T-helper 1 cell (primary cell): ENCODE measurements at regions not wholly inside any gene's neighbourhood (a gene's known extent, or its start where the extent isn't known, plus 50 kb on each side); places are given as distances from the start of the nearest gene placed in this dataset.

Source experiments
- DNase-seq, 5 donors: peaks; one replicate each; pipeline ENCODE4 v3.0.0-alpha.2; 2012 to 2020

DNA sequence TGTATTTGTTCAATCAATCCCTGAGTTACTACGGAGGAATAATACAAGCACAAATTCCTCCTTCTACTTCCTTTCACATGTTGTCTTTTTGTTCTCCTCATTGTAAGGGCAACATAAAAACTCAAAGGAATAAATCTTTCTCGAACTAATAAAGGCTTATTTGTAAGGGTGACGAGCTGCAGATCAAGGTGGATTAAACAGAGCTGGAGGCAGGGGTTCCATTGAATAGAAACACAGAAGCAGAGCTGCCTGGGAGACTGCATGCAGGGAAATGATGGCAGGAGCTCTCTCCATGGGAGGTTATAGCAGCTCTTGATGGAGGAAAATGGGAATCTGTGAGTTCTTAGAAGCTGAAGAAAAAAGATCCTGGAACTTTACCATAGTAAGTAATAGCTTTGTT lies 160.2 kb downstream of the CYYR1 start:
- DNase-seq, result no peak

DNA sequence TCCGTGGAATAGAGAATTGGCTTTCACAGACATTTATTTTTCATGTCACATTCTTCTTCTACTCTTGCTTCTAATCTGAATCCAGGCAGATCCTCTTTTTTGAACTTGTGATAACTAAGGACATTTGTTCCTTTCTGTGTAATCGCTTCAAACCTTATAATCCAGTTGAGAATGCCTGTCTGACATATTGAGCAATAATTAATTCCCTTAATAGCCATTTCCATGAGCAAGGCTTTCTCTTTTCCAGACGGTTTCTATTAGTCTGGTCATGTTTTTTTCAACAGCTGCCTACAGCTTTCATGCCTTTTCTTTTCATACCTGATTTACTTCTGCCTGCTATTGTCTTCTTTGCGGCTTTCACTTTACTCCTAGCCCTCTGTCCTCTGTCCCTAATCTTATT lies 163.4 kb downstream of the CYYR1 start:
- no peak for DNase-seq

DNA sequence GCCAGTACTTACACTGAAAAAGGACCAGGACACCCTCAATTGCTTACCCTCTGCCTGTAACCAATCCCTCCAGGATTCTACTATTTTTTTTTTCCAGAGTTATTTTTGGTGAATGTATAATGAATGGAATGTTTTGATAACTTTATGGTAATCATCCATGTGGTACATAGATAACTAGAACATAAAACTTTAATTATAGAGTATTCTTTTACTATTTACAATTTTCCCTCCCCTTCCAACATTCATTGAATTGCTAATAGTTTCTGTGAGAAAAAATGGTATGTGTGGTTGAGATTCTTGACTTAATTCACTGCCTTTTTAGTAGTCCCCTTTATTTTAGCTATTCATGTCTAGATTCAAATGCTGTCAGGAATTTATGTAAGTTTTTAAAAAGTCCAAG lies 164.6 kb downstream of the CYYR1 start:
- no peak for DNase-seq

DNA sequence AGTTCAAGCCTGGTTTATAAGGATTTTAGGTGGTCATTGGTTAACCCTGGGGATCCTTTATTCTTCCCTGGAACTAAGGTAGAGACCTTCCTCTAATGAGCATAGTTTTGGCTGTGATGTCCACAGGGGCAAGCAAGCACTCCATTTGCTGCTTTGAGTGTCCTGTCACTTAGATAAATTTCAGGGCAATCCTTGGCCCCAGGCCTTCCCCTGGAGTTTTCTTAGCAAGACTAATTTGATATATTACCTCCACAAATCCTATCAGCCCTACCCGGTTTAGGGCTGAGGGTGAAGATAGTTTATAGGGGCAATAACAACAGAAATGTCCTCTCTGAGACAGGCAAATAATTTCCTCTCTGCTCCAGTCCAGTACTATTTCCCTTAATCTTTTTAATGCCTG lies 166.6 kb downstream of the CYYR1 start:
- no peak for DNase-seq

DNA sequence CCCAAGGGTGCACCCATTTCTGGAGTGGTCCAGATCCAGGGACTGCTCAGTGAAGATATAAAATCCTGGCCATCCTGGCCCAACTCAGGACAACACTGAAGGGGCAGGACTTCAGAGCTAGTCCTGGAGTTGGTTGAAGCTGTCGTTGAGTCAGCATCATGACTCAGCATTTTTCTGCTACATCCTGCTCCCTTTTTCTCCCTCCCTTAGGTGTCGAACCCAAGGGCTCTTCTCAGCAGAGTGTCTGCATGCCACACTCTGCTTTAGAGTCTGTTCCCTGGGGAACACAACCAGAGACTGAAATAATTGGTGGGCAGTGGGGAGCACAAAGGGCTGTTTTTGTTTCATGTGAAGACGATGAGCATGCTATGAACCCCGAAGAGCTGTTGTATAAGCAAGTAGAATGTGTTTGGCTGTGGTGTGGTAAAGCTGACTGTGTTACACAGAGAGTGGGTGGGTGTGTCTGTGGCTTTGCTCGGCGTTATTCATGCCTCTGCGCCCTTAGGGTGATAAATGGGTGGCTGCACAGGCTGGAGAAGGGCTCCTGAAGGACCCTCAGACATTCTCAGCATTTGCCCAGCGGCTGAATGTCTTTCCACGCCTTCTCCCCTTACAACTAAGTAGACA lies 167.2 kb downstream of the CYYR1 start:
- DNase-seq, result peak in 1 of 5 donors; percentile 39

DNA sequence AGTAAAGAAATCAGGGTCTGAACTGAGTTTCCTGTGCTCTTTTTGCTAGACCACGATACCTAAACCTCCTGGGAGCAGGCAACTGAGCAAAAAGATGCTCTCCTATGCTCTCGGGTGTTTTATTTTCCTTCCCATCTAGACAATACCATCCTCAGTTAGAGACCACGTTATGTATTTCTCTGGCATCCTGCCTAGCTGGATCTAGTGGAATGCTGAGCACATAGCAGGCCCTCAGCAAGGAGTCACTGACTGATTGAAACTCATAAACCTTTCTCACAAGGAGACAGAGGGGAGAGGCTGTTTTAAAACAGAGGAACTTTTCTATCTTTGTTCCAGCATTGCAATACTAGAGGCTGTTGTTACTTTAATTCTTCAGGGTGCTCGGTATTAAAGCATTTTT lies 168.0 kb downstream of the CYYR1 start:
- DNase-seq, result no peak

DNA sequence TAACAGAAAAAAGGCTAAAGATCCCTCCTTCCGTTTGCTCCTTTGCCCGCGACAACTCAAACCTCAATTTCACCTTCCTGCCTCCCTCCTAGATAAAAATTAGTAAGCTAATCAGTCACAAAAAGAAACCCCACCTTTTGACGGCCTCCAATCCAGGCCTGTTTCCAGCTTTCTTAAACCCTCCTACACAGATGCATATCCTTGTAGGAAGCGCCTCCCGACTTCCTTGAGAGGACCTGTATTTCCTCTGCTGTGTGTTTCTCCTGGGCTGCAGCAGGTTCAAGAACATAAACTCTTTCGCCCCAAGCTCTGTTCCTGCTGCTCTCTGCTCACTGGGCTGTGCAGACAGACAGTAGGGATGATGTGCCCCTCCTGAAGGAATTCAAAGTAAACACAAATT lies 168.8 kb downstream of the CYYR1 start:
- no peak for DNase-seq

DNA sequence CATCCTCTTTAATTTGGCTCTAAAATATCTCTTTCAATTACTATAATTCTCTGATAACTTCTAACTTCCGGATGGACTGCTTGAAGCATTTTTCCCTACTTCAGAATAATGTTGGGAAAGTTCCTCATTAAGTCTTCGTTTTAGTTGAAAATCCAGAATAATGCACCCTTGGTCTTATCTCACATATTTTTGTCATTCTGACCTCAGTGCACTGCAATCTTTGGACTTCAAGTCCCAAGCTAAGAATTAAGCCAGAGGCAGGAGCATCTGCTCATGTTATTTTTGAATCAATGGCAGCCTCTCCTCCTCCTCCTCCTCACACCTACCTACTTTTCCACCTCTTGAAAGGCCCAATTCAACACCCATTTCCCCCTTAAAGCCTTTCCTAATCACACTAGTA lies 169.8 kb downstream of the CYYR1 start:
- DNase-seq, result no peak

DNA sequence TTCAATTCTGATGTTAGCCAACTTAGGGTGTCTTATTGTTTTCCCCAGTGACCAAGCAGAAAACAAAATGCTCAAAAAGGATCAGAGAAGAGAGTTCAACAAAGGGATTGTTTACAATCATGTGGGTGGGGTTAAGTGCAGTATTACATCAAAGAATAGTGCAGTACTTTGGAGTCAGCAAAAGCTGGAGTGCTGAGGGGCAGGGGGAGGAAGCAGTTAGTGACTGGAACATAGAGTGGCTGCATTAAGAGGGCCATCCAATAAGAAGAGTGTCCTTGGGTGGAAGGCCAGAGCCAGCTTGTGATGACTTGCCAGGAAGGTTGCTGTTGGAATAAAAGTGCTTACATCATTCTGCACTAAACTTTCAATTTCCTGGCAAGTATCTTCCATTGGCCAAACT lies 175.5 kb downstream of the CYYR1 start:
- no peak for DNase-seq

DNA sequence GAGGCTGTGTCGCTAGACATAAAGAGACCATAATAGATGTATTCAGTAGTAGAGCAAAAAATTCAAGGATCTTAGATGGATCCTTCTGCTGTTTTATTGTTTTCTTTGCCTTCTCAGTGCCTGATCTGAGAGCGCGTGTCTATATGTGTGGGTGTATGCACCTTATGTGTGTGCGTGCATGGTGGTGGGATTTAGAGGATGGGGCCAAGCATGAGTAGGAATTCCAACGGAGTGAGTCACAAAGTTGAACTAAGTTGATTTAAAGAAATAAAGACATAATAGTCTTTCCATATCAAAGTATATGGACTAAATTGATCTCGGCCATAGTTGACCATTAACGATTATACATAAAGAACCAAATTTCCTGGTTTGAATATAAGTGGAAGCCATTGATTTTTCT lies 178.7 kb downstream of the CYYR1 start:
- no peak for DNase-seq

DNA sequence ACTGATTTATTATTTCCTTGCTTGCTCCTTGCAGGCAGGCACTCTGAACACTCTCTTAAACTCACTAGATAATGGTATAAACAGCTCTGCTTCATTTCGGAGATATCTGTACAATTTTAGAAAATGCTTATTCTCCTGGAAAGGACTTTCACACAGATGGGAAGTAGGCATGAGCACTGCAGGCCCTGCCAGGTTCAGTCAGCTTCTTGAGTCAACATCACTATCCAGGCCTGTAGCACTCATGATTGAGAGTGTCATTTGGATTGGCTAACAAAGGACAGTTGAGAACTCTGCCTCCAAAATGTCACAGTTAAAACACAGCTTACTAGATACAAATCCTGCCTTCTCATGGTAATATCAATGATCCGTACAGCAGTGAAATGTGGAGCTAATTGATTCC lies 181.9 kb downstream of the CYYR1 start:
- no peak for DNase-seq

DNA sequence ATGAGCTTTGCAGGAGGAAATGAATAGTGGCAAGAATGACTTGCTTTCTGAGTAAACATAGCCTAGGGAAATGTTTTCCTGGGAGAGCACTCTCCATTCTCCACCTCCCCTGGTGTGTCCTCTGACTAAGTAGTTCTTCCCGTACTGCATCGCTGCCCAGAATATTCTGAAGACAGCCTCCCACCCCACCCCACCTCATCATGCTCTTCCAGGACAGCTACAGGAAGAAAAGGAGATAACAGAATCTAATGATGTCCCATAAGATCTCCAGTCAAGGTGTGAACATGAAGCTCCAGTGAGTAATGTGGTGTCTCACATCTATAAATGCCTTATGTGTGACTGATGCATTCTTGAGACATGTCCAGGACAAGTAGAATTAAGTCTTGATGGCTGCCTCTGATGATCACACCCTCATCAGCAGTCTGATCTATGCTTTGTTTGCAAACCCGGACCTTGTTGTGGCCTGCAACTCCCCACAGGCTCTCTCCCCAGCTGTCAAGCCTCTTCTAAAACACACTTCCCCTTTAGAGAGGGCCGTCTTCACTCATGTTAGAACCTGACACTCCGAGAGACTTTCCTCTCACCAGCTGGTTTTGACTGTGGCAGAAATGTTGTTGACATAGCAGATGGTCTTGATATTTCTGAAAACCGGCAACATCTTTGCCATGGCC lies 183.0 kb downstream of the CYYR1 start:
- no peak for DNase-seq

DNA sequence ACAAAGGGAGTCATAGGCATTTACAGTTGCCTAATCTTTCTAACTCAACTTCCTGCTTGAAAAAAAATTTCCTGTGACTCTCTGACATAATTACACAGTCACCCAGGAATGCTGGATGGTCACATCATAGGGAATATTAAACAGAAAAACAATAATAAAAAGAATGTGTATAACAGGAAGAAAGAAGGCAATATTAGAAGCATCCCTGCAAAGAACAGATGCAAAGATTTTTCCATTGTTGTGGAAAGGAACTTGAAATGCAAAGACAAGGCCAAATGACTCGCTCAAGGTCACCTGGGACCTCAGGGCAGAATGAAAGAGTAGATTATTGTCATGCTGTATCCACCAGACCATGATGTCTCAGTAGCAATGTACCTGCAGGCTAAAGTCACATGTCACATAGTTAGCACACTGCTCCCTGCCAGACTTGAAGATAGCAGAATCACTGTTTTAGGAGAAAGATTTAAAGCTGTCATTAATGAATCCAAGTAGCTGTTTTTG lies 184.3 kb downstream of the CYYR1 start:
- DNase-seq, result no peak

DNA sequence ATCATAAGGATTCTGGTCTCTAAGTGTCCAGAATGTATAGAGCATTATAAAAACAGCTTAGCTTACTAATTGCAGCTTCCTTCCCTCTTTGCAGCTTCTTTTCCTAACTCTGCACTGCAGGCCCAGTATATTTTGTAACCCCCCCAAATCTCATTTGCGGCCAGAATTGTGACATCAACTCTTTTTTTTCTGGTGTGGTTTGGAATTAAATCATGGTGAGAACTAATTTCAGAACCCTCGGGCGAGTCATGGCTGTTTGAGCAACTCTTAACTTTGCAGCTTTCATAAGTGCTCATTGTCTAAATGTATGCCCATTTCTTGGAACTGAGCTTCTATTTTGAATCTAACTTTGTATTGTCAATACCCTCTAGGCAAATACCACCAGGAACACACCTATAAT lies 187.4 kb downstream of the CYYR1 start:
- no peak for DNase-seq

DNA sequence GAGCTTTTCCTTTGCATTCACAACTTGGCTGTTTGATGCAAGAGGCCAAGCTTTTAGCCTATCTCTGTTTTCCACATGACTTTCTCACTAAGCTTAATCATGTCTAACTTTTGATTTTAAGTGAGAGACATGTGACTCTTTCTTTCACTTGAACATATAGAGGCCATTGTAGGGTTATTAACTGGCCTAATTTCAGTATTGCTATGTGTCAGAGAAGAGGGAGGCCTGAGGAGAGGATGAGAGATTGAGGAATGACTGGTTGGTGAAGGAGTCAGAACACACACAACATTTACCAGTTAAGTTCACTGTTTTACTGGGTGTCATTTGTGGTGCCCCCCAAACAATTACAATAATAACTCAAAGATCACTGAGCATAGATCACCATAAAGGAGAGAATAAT lies 193.5 kb downstream of the CYYR1 start:
- DNase-seq, result no peak

DNA sequence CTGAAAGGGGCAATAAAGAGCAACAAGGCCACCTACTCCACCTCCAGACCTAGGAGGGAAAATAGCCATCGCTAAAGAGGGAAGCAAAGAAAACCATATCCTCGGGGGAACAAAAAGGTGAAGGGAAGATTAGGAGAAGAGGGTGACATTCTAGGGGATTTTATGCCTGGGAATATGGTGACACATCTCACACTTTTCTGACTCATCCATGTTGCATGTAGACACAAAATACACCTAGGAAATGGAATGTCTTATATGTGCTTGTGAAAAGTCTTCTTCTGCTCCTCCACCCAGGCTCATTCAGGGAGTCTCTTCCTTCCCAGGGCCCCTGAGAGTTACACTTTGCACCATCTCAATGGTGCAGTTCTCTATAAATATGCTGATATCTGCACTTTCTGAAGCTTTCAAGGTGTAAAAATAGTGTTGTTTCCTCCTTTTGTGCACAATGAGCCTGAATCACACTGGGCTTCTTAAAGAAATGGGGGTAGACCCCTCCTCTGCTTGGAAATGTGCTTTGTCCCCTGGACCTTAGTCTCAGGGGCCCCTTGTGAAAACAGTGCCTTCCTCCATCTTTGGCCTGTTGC lies 195.9 kb downstream of the CYYR1 start:
- no peak for DNase-seq

DNA sequence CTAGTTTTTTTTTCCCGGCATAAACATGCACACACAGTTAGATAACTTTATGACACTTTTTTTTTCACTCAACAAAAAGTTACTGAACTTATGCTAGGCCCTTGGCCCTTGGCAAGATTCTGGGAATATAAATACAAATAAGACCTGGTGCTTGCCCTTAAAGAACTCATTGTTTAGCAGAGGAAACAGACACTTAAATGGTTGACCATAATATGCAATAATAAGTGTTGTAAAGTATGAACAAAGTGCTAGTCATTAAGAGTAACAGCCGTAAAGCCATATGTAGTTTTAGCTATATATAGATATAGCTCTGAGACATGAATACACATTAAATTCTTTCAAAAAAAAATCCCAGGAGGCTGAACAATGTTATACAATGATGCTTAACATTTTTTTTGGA lies 198.3 kb downstream of the CYYR1 start:
- DNase-seq, result no peak

DNA sequence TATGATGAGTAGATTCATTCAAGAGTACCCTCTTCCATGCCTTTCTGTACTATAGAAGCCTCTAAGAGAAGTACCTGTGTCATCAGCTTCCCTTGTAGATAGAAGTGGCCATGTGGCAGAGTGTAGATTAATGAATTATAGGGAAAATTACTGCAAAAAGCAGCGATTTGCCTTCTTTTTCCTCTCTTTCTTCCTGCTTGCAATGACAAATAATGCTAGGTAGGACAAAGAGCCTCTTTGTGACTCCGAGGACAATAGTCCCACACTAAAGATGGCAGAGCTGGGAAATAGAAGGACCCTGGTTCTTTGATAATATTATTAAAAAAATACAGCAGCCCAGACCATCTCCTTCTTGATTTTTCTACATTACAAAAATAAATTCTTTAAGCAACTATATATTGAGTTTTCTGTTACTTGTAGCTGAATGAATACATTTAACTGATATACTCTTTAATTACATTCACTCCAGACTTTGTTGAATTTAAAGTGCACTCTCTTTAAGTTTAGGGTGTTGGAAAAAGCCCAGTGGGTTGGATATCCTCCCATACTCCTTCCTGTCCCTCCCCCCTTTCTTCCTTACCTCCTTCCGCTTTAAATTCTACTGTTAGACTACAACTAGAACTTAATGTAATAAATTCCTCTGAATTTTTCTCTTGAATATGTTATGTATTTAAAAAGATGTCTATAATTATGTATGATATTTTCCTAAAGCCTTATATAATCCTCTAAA lies 198.2 kb upstream of the APP start:
- no peak for DNase-seq

DNA sequence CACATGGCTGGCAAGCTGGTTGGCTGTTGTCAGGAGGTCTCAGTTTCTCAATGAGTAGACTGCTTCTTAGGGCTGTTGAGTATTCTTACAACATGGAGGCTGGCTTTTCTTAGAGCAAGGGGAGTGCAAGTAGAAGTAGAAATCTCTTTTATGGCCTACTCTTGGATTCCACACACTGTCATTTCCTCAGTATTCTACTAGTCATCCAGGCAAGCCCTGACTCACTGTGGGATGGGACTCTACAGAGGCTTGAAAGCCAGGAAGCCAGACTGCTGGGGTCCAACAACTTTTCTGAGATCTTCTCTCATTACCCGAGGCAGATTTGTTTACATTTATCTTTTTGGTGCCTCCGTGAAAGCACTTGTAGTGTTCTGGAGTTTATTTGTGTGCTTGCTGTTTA lies 196.2 kb upstream of the APP start:
- DNase-seq, result no peak

DNA sequence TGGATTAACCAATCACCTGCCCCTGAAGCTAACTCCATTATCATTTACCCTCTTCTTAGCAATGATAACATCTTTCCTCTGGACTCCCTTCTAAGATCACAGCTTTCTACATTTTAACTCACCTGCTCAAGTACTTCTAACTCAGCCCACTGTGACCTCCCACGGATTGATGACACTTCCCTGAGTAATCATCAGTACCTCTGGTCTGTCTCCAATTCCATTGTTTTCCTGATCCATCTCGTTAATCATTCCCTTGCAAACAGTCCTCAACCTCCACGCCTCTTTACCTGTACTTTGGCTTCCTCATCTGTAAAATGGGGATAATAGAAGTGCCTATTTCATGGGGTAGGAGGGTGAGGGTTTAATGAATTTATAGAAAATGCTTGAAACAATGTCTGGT lies 195.3 kb upstream of the APP start:
- DNase-seq, result no peak

DNA sequence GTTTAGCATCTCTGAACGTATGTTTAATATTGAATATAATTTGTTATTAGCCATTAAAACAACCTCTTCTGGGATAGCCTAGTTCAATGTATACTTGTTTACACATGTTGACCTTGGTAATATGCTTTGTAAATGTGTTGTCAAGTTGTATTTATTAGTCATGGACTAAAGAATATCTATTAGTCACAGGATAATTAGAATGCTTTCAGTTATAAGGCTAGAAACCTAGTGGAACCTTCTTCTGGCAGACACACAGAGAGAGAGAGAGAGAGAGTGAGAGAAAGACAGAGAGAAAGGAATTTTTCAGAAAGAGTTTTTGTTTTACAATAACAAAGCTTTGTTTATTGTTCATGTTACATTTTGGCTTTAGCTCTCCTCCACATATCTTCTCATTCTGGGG lies 181.1 kb upstream of the APP start:
- DNase-seq, result no peak

DNA sequence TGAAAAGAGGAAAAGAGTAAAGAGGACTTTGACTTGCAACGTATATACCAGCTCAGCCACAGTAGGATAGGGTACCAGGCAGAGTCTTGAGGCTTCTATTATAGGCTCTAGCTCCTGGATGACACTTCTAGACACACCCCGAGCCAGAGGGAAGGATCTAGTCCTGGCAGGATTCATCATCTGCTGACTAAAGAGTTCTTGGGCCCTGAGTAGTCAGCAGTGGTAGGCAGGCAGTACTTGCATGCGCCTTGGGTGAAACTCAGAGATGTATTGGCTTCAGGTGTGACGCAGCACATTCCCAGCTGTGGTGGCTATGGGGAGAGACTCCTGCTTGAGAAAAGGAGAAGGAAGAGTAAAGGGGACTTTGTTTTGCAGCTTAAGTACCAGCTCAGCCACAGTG lies 162.3 kb upstream of the APP start:
- DNase-seq, result no peak

DNA sequence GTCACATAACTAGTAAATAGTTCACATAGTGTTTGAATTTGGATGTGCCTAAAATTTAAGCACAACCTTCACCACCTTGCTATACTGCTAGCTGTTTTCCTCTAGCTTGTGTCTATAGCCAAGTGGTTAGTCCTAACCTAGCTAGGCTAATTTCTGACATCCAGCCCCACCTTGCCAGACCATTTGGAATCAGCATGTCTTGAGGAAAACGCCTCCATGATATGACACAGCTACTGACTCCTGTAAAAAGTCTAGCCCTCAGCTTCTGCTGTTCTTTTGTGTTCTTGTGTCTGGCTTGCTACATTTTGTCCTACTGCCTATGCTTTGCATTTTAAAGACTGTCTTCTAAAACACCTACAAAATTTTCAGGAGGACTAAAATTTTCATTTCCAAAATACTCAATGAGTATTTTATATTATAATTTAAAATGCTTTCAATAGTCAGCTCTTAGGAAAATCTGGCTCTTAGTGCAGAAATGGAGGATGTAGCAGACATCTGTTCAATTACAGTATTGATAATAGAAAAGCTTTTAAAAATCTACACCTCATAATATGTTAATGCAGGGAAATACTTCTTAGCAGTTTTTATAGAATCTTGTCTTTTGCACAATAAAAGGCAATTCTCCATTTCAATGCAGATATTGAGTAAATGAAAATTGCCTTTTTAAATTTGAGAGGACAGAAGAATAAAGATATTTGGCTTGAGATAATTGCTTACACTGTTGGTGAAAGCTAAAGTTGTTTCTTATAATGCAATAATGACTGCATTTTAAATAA lies 160.8 kb upstream of the APP start:
- DNase-seq, result no peak
